ENCODE measurements at regions not wholly inside any gene's neighbourhood (a gene's known extent, or its start where the extent isn't known, plus 50 kb on each side); places are given as distances from the start of the nearest gene placed in this dataset.
"Not testable (repeated sequence)": the region's sequence is repeated elsewhere in the genome, so short reads cannot be mapped to it uniquely, and the experiment has no call there.

DNA sequence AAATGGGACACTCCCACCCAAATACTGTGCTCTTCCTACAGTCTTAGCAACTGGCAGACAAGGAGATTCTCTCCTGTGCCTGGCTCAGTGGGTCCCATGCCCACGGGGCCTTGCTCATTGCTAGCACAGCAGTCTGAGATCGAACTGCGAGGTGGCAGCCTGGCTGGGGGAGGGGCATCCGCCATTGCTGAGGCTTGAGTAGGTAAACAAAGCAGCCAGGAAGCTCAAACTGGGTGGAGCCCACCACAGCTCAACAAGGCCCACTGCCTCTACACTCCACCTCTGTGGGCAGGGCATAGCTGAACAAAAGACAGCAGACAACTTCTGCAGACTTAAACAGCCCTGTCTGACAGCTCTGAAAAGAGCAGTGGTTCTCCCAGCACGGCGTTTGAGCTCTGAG lies 174.8 kb downstream of the COL12A1 start:
- CTCF ChIA-PET; H3K36me3 Mint-ChIP-seq (ENCODE audit: low read depth): not testable (repeated sequence)

DNA sequence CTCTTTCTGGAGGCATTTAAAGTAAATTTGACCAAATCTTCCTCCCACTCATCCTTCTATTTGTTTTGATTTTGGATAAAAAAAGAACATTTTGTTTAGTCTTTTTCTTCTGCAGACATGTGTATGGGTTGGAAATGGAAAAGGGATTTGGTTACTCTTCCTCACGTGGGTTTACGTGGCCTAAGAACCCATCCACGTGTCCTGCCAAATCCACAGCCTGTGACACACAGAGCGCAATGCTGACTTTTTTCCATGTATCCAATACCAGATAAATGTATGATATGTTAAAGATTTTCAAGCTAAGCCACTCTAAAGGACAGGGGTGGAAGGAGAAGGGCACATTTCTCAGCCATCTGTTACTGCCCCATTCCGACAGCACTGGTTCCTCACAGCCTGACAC lies 176.5 kb downstream of the COL12A1 start:
- H3K36me3 Mint-ChIP-seq (ENCODE audit: low read depth) = no peaks in the 10 kb centered on the region
- no peaks in the 10 kb centered on the region for H3K4me1 Mint-ChIP-seq
- H3K9me3 Mint-ChIP-seq = no peaks in the 10 kb centered on the region
- CTCF ChIA-PET = interaction anchor here (1.3 kb wide), 1 partner anchor 180 kb away, joined by 3 read pairs; no protein-coding TSS in a partner anchor
- no peaks in the 10 kb centered on the region for H3K27me3 Mint-ChIP-seq
- no peak for DNase-seq
- no peak overlapping the region for H3K4me3 Mint-ChIP-seq
- H3K27ac Mint-ChIP-seq = no peak overlapping the region
- POLR2A ChIA-PET = no interaction called here

More for the DNA sequence above, 174.8 kb downstream of the COL12A1 start:
- POLR2A ChIA-PET, H3K9me3 Mint-ChIP-seq, DNase-seq, H3K4me1 Mint-ChIP-seq, H3K27ac Mint-ChIP-seq, H3K4me3 Mint-ChIP-seq, H3K27me3 Mint-ChIP-seq: not testable (repeated sequence)

- CTCF ChIA-PET = no interaction called here
Measured at GRCh38 chr6:75025371-75025770, 180.5 kb downstream of the COL12A1 start.

DNA sequence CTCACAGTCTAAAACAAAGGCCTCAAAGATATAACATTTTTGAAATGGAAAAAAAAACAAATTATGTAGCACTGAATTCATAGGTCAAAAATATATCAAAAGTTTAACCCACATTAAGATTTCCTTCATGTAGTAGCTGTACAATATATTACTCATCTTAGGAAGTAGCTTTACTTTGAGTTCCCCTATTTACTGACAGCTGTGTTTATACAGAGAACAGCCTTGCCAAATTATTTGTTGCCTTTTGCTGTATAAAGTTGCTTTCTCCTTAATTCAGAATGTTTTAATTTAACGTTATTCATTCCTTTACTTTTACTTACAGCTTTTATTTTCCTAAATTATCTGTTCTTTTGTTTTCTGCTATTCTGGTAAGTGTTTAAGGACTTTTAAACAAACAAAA lies 181.0 kb downstream of the COL12A1 start:
- no peaks in the 10 kb centered on the region for H3K4me1 Mint-ChIP-seq
- H3K36me3 Mint-ChIP-seq (ENCODE audit: low read depth) = no peaks in the 10 kb centered on the region
- H3K9me3 Mint-ChIP-seq = no peaks in the 10 kb centered on the region
- no peaks in the 10 kb centered on the region for H3K27me3 Mint-ChIP-seq
- no peak overlapping the region for H3K27ac Mint-ChIP-seq
- CTCF ChIA-PET = no interaction called here
- H3K4me3 Mint-ChIP-seq = no peak overlapping the region
- POLR2A ChIA-PET = no interaction called here
- DNase-seq = no peak

More at GRCh38 chr6:75025371-75025770, 180.5 kb downstream of the COL12A1 start:
- POLR2A ChIA-PET = no interaction called here
- H3K4me3 Mint-ChIP-seq = no peak overlapping the region
- H3K9me3 Mint-ChIP-seq = no peaks in the 10 kb centered on the region
- no peaks in the 10 kb centered on the region for H3K36me3 Mint-ChIP-seq (ENCODE audit: low read depth)
- no peaks in the 10 kb centered on the region for H3K4me1 Mint-ChIP-seq
- H3K27ac Mint-ChIP-seq = no peak overlapping the region
- H3K27me3 Mint-ChIP-seq = no peaks in the 10 kb centered on the region
- no peak for DNase-seq

DNA sequence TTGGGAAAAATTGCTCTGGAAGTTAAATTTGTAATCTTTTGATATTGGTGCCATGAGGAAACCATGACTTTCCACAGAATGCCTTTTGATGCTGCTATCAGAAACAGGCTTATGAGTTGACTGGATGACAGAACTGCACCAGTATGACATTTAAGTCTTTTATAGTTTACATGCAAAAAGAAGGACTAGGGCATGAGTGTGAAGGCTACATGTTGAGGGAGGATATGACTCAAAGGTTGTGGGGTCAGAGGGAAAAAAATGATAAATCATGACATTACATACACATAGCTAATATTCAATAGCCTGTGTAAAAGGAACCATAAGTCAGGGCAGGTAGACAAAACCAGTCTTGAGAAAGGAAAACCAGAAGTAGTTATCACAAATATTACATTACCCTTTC lies 182.2 kb downstream of the COL12A1 start:
- no peaks in the 10 kb centered on the region for H3K9me3 Mint-ChIP-seq
- H3K27me3 Mint-ChIP-seq = no peaks in the 10 kb centered on the region
- no peak overlapping the region for H3K27ac Mint-ChIP-seq
- no peak for DNase-seq
- H3K36me3 Mint-ChIP-seq (ENCODE audit: low read depth) = no peaks in the 10 kb centered on the region
- no peaks in the 10 kb centered on the region for H3K4me1 Mint-ChIP-seq
- H3K4me3 Mint-ChIP-seq = no peak overlapping the region
- ChIA-PET POLR2A (no interaction called here), CTCF (no interaction called here)

DNA sequence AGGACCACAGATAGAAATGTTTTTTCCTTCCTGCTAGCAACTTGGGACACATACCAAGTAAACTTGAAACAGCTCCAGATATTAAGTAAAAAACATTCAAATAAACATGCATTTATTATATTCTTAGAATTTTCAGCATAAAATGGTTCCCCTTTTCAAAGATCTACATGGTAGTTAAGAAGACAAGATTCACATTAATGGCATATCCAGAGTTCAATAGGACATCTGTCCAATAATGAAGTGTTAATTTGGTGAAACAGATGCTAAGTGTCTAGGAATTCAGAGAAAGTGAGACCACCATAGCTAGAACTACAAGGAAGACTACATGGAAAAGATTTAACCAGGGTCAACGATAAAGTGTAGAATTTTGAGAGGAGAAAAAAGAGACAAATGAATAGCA lies 184.9 kb downstream of the COL12A1 start:
- Mint-ChIP-seq H3K4me1 (no peaks in the 10 kb centered on the region), H3K4me3 (no peak overlapping the region), H3K9me3 (no peaks in the 10 kb centered on the region), H3K36me3 (ENCODE audit: low read depth) (no peaks in the 10 kb centered on the region), H3K27me3 (no peaks in the 10 kb centered on the region), H3K27ac (no peak overlapping the region)
- DNase-seq = no peak
- POLR2A ChIA-PET = no interaction called here
- CTCF ChIA-PET = no interaction called here

- Mint-ChIP-seq H3K27me3 (no peaks in the 10 kb centered on the region), H3K36me3 (ENCODE audit: low read depth) (no peaks in the 10 kb centered on the region), H3K9me3 (no peaks in the 10 kb centered on the region), H3K4me3 (no peak overlapping the region), H3K4me1 (no peaks in the 10 kb centered on the region), H3K27ac (no peak overlapping the region)
- CTCF ChIA-PET = no interaction called here
- no peak for DNase-seq
- POLR2A ChIA-PET = no interaction called here
Measured at GRCh38 chr6:75020376-75020775, 185.5 kb downstream of the COL12A1 start.

DNA sequence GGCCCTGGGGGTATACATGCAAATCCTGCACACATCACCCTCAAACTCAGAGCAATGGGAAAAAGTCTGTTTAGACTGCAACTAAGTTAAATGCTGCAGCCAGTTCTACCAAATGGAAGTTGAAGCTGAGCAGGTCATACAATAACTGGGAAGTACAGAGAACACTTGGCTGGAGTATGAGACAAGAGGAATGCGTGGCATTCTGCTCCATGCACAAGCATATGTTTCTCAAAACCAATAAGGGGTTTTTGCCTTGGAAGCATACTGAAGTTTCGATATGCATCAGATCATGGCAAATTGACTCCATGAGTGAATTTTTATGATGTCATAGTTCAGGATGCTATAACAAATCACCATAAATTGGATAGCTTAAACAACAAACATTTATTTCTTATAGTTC lies 193.8 kb downstream of the COL12A1 start:
- CTCF ChIA-PET = no interaction called here
- Mint-ChIP-seq H3K36me3 (ENCODE audit: low read depth) (no peaks in the 10 kb centered on the region), H3K27me3 (no peaks in the 10 kb centered on the region), H3K9me3 (no peaks in the 10 kb centered on the region), H3K4me3 (no peak overlapping the region), H3K4me1 (no peaks in the 10 kb centered on the region), H3K27ac (no peak overlapping the region)
- DNase-seq = no peak
- POLR2A ChIA-PET = no interaction called here

DNA sequence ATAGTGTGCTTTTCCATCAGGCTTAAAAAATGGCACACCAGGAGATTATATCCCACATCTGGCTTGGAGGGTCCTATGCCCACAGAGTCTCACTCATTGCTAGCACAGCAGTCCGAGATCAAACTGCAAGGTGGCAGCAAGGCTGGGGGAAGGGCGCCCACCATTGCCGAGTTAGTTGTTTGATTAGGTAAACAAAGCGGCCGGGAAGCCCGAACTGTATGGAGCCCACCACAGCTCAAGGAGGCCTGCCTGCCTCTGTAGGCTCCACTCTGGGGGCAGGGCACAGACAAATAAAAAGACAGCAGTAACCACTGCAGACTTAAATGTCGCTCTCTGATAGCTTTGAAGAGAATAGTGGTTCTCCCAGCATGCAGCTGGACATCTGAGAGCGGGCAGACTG lies 201.9 kb downstream of the COL12A1 start:
- POLR2A ChIA-PET; DNase-seq; CTCF ChIA-PET; H3K27me3 Mint-ChIP-seq; H3K4me3 Mint-ChIP-seq; H3K4me1 Mint-ChIP-seq; H3K36me3 Mint-ChIP-seq (ENCODE audit: low read depth); H3K27ac Mint-ChIP-seq; H3K9me3 Mint-ChIP-seq: not testable (repeated sequence)

DNA sequence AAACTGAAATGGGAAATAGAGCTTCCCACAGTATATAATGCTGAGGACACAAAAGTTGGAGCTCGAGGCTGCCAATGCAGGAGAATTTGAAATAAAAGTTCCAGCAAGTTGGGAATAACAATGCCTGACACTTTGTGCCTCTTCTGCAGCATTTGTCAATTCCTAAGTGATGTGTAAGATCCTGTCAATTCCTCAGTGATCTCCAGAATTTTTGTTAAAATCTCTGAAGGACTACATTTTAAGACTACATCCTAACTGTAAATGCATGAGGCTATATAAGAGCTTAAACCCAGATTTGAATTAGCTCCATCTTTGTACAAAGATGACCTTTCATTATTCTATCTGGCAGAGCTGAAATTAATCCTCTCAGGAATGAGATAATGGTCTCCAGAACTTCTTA lies 208.2 kb downstream of the COL12A1 start:
- no peaks in the 10 kb centered on the region for H3K27me3 Mint-ChIP-seq
- H3K4me1 Mint-ChIP-seq = no peaks in the 10 kb centered on the region
- no peaks in the 10 kb centered on the region for H3K9me3 Mint-ChIP-seq
- H3K4me3 Mint-ChIP-seq = no peak overlapping the region
- ChIA-PET CTCF (no interaction called here), POLR2A (no interaction called here)
- H3K27ac Mint-ChIP-seq = no peak overlapping the region
- H3K36me3 Mint-ChIP-seq (ENCODE audit: low read depth) = no peaks in the 10 kb centered on the region
- DNase-seq = no peak

DNA sequence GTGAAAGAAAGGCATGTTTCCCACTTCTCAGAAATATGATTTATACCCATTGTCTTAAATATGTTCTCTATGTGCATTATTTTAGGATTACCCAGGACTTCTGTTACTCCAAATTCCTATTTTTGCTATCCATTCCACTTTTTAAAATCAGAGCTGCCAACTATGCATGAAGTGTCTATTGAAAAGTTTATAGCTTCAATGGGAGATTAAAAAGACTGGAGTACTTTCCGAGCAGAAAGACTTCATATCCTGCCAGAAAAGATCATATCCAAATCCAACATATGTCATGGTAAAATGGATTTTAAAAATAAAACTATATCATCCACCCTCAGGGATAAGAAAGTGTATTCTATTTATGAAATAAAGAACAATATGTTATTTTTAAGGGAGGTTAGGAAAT lies 212.7 kb downstream of the COL12A1 start:
- CTCF ChIA-PET = no interaction called here
- Mint-ChIP-seq H3K27me3 (no peaks in the 10 kb centered on the region), H3K36me3 (ENCODE audit: low read depth) (no peaks in the 10 kb centered on the region)

DNA sequence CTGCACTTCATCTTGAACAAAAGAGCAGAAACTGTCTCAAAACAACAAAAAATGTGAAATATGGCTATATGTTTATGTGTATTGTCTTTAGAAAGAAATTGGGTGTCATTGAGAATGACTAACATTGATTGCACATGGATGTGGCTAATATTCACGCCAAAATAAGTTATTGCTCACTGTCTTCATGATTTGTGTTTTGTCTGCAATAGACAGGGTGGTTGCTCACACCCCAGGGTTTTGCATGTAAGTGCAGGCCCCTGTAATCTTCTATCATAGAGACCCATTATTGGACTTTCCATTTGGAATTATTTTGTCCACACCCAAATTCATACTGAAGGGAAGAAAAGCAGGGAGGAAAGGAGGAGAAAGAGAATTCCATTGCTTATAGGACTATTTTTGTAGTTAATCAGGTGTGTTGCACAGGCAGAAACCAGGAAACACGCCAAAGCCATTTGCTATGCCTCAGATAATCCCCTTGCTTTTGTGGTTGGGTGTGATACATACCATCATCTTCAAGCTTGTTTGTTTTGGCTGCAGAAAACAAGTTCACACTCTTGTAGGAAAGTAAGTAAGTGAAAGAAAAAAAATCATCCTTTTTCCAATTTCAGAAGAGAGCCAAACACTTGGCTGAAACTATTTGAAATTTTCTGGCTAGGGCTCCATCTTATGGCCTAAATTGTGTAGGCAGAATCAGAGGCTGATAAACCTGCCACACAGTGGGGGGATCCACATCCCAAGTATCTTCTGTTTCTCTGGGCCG lies 214.1 kb downstream of the COL12A1 start:
- Mint-ChIP-seq H3K4me3 (no peak overlapping the region), H3K9me3 (no peaks in the 10 kb centered on the region), H3K36me3 (ENCODE audit: low read depth) (no peaks in the 10 kb centered on the region), H3K27me3 (no peaks in the 10 kb centered on the region), H3K27ac (no peak overlapping the region), H3K4me1 (no peaks in the 10 kb centered on the region)
- DNase-seq = no peak
- ChIA-PET CTCF (no interaction called here), POLR2A (no interaction called here)

More for the DNA sequence above, 212.7 kb downstream of the COL12A1 start:
- H3K27ac Mint-ChIP-seq = no peak overlapping the region
- POLR2A ChIA-PET = no interaction called here
- H3K4me3 Mint-ChIP-seq = no peak overlapping the region
- DNase-seq = no peak
- no peaks in the 10 kb centered on the region for H3K4me1 Mint-ChIP-seq
- H3K9me3 Mint-ChIP-seq = no peaks in the 10 kb centered on the region

GRCh38 chr6:74979065-74979766 lies 226.6 kb downstream of the COL12A1 start:
- no peak for DNase-seq
- ChIA-PET CTCF (no interaction called here), POLR2A (no interaction called here)
- no peaks in the 10 kb centered on the region for H3K4me1 Mint-ChIP-seq
- no peak overlapping the region for H3K4me3 Mint-ChIP-seq
- peaks cover 4% of the 10 kb centered on the region for H3K9me3 Mint-ChIP-seq
- H3K27ac Mint-ChIP-seq = no peak overlapping the region
- H3K36me3 Mint-ChIP-seq (ENCODE audit: low read depth) = no peaks in the 10 kb centered on the region
- H3K27me3 Mint-ChIP-seq = no peaks in the 10 kb centered on the region

GRCh38 chr6:74976701-74977100 lies 229.2 kb downstream of the COL12A1 start:
- no peak for DNase-seq
- Mint-ChIP-seq H3K9me3 (peaks cover 7% of the 10 kb centered on the region), H3K27me3 (no peaks in the 10 kb centered on the region), H3K4me1 (no peaks in the 10 kb centered on the region), H3K27ac (no peak overlapping the region), H3K36me3 (ENCODE audit: low read depth) (no peaks in the 10 kb centered on the region), H3K4me3 (no peak overlapping the region)
- ChIA-PET CTCF (no interaction called here), POLR2A (no interaction called here)

Data from activated CD4-positive, alpha-beta memory T cell treated with anti-CD3 and anti-CD28 coated beads, Interleukin-2, amount 10 ng/mL, durations not matched to agents 7 days and 5 days (primary cell).